ENCODE measurements at regions not wholly inside any gene's neighbourhood (a gene's known extent, or its start where the extent isn't known, plus 50 kb on each side); places are given as distances from the start of the nearest gene placed in this dataset.

GRCh38 chr5:120382833-120383232, 81.3 kb upstream of the PRR16 start:
- no peak for TF ChIP-seq EZH2phosphoT487 (IDR thresholded peaks at IDR 0.05; ENCODE audit: insufficient read depth, low read depth)
- TF ChIP-seq EZH2 (IDR thresholded peaks at IDR 0.05; ENCODE audit: insufficient read depth, poor library complexity, severe bottlenecking): no peak

All from GM23248 (cell line).